GM23248 (cell line): ENCODE measurements at regions not wholly inside any gene's neighbourhood (a gene's known extent, or its start where the extent isn't known, plus 50 kb on each side); places are given as distances from the start of the nearest gene placed in this dataset.
"Not testable (repeated sequence)": the region's sequence is repeated elsewhere in the genome, so short reads cannot be mapped to it uniquely, and the experiment has no call there.

Experiments used
- EZH2 ChIP-seq: fragments of 200-600 bp; sonication (generic); IDR thresholded peaks from 2 replicates; pipeline ENCODE4 v1.6.1; 2018; ENCODE audit warnings: antibody characterized with exemption, mild to moderate bottlenecking; ENCODE audit not compliant: insufficient read depth, poor library complexity, severe bottlenecking
- EZH2phosphoT487 ChIP-seq: fragments of 200-600 bp; sonication (generic); IDR thresholded peaks from 2 replicates; pipeline ENCODE4 v1.6.1; 2018; ENCODE audit warnings: antibody characterized with exemption, moderate library complexity, mild to moderate bottlenecking, low read depth; ENCODE audit not compliant: insufficient read depth

- not testable (repeated sequence) for TF ChIP-seq EZH2, EZH2phosphoT487
Observed at GRCh38 chr5:173684535-173684934, 68.1 kb upstream of the BOD1 start.
